H9 (cell line): ENCODE measurements at regions not wholly inside any gene's neighbourhood (a gene's known extent, or its start where the extent isn't known, plus 50 kb on each side); places are given as distances from the start of the nearest gene placed in this dataset.
A peak's percentile ranks its signal among the peaks of the same experiment; 100 is the strongest.

Experiments
- DNase-seq: peaks from one replicate; pipeline ENCODE4 v3.0.0-alpha.2; 2017
- H2AFZ ChIP-seq: one replicate; pipeline ENCODE4 v1.6.1; 2013; ENCODE audit warnings: mild to moderate bottlenecking, low read length, control low read depth, moderate library complexity
- H2AK5ac ChIP-seq: 2 replicates; pipeline ENCODE4 v1.6.1; 2013; ENCODE audit warnings: low read length, control low read depth, mixed read lengths; ENCODE audit not compliant: insufficient read length
- H2BK120ac ChIP-seq: one replicate; pipeline ENCODE4 v1.6.1; 2013; ENCODE audit warnings: low read depth, mild to moderate bottlenecking, low read length, control low read depth, inconsistent platforms; ENCODE audit not compliant: poor library complexity, severe bottlenecking
- H2BK12ac ChIP-seq: 2 replicates; pipeline ENCODE4 v1.6.1; 2013; ENCODE audit warnings: low read length, control low read depth, mixed read lengths, low read depth; ENCODE audit not compliant: insufficient read length
- H2BK15ac ChIP-seq: 2 replicates; pipeline ENCODE4 v1.6.1; 2013; ENCODE audit warnings: low read depth, low read length, control low read depth
- H2BK20ac ChIP-seq: one replicate; pipeline ENCODE4 v1.6.1; 2013; ENCODE audit warnings: low read depth, mild to moderate bottlenecking, low read length, control low read depth, inconsistent platforms; ENCODE audit not compliant: poor library complexity, severe bottlenecking
- H2BK5ac ChIP-seq: 2 replicates; pipeline ENCODE4 v1.6.1; 2013; ENCODE audit warnings: low read length, control low read depth, mixed read lengths; ENCODE audit not compliant: insufficient read length
- H3K14ac ChIP-seq: 2 replicates; pipeline ENCODE4 v1.6.1; 2013; ENCODE audit warnings: low read length, control low read depth; ENCODE audit not compliant: insufficient read depth
- H3K18ac ChIP-seq: 2 replicates; pipeline ENCODE4 v1.6.1; 2013; ENCODE audit warnings: low read depth, mild to moderate bottlenecking, mixed read lengths, low read length, control low read depth; ENCODE audit not compliant: insufficient read length
- H3K23ac ChIP-seq: 2 replicates; pipeline ENCODE4 v1.6.1; 2013; ENCODE audit warnings: low read length, control low read depth, mixed read lengths, low read depth; ENCODE audit not compliant: insufficient read length
- H3K23me2 ChIP-seq: 2 replicates; pipeline ENCODE4 v1.6.1; 2013; ENCODE audit warnings: low read depth, mild to moderate bottlenecking, mixed read lengths, low read length, control low read depth; ENCODE audit not compliant: insufficient read length, poor library complexity, severe bottlenecking
- H3K27ac ChIP-seq: 2 replicates; pipeline ENCODE4 v1.5.1; 2013; ENCODE audit warnings: low read length, control low read depth, mixed read lengths, low read depth; ENCODE audit not compliant: insufficient read length
- H3K27me3 ChIP-seq: 2 replicates; pipeline ENCODE4 v1.6.1; 2013; ENCODE audit warnings: low read length, control low read depth, inconsistent platforms; ENCODE audit not compliant: insufficient read depth
- H3K4ac ChIP-seq: 2 replicates; pipeline ENCODE4 v1.6.1; 2013; ENCODE audit warnings: low read depth, mild to moderate bottlenecking, control low read depth, inconsistent platforms, low read length, moderate library complexity
- H3K4me1 ChIP-seq: 2 replicates; pipeline ENCODE4 v1.6.1; 2013; ENCODE audit warnings: low read length, control low read depth, inconsistent platforms; ENCODE audit not compliant: insufficient read depth
- H3K4me2 ChIP-seq: 2 replicates; pipeline ENCODE4 v1.6.1; 2013; ENCODE audit warnings: low read length, control low read depth, mixed read lengths; ENCODE audit not compliant: insufficient read length, insufficient read depth
- H3K56ac ChIP-seq: 2 replicates; pipeline ENCODE4 v1.6.1; 2013; ENCODE audit warnings: low read depth, mild to moderate bottlenecking, mixed read lengths, low read length, control low read depth; ENCODE audit not compliant: insufficient read length
- H3K79me1 ChIP-seq: 2 replicates; pipeline ENCODE4 v1.6.1; 2013; ENCODE audit warnings: low read depth, mild to moderate bottlenecking, moderate library complexity, low read length, control low read depth, inconsistent platforms; ENCODE audit not compliant: insufficient read depth, poor library complexity, severe bottlenecking
- H3K79me2 ChIP-seq: 2 replicates; pipeline ENCODE4 v1.6.1; 2013; ENCODE audit warnings: low read length, control low read depth, inconsistent platforms; ENCODE audit not compliant: insufficient read depth
- H3K9ac ChIP-seq: 2 replicates; pipeline ENCODE4 v1.6.1; 2013; ENCODE audit warnings: low read length, control low read depth, mixed read lengths; ENCODE audit not compliant: insufficient read length; ENCODE audit errors: extremely low read depth
- H3K9me3 ChIP-seq: one replicate; pipeline ENCODE4 v1.6.1; 2013; ENCODE audit warnings: low read depth, low read length, inconsistent platforms; ENCODE audit not compliant: control insufficient read depth
- H3T11ph ChIP-seq: one replicate; pipeline ENCODE4 v1.6.1; 2013; ENCODE audit warnings: mild to moderate bottlenecking, low read length, control low read depth, inconsistent platforms
- H4K20me1 ChIP-seq: one replicate; pipeline ENCODE4 v1.6.1; 2013; ENCODE audit not compliant: control insufficient read depth, insufficient read length, insufficient read depth
- H4K5ac ChIP-seq: 2 replicates; pipeline ENCODE4 v1.6.1; 2013; ENCODE audit warnings: low read depth, mild to moderate bottlenecking, mixed read lengths, low read length, control low read depth; ENCODE audit not compliant: insufficient read length
- H4K8ac ChIP-seq: replicated peaks from 2 replicates; pipeline ENCODE4 v1.6.1; 2013; ENCODE audit warnings: low read length, control low read depth, mixed read lengths, low read depth; ENCODE audit not compliant: insufficient read length
- H4K91ac ChIP-seq: 2 replicates; pipeline ENCODE4 v1.6.1; 2013; ENCODE audit warnings: low read depth, mild to moderate bottlenecking, moderate library complexity, mixed read lengths, low read length, control low read depth; ENCODE audit not compliant: insufficient read length
- H3K27ac Mint-ChIP-seq, 3 experiments: 2 replicates in 2 of 3; 3 replicates in 1 of 3; pipeline ENCODE4 v1.8.0; 2020 to 2021; ENCODE audit warnings: mixed read lengths in 3 of 3, mild to moderate bottlenecking in 1 of 3, moderate library complexity in 1 of 3
- H3K27me3 Mint-ChIP-seq: 2 replicates; pipeline ENCODE4 v1.8.0; 2021; ENCODE audit warnings: low read depth, mild to moderate bottlenecking, moderate library complexity, mixed read lengths
- H3K36me3 Mint-ChIP-seq, 3 experiments: 2 replicates in 2 of 3; 3 replicates in 1 of 3; pipeline ENCODE4 v1.8.0; 2020 to 2021; ENCODE audit warnings: low read depth in 3 of 3, mixed read lengths in 3 of 3; ENCODE audit not compliant: insufficient read depth in 1 of 3
- H3K4me1 Mint-ChIP-seq, 2 experiments: 2 replicates each; pipeline ENCODE4 v1.8.0; 2020; ENCODE audit warnings: mixed read lengths in 2 of 2
- H3K4me3 Mint-ChIP-seq, 2 experiments: 2 replicates in 1 of 2; 3 replicates in 1 of 2; pipeline ENCODE4 v1.8.0; 2020 to 2021; ENCODE audit warnings: mild to moderate bottlenecking in 2 of 2, mixed read lengths in 2 of 2, moderate library complexity in 1 of 2
- H3K9me3 Mint-ChIP-seq, 2 experiments: 2 replicates in 1 of 2; 3 replicates in 1 of 2; pipeline ENCODE4 v1.8.0; 2020; ENCODE audit warnings: mild to moderate bottlenecking in 2 of 2, mixed read lengths in 2 of 2, moderate library complexity in 1 of 2
- WGBS: extraction: QIAGEN DNeasy Blood & Tissue Kit; methylation state at CpG from one replicate; pipeline ENCODE4 v1.1.7; 2013; ENCODE audit warnings: missing lambda C conversion rate, low lambda C conversion rate, mixed read lengths; ENCODE audit not compliant: insufficient read length; ENCODE audit errors: extremely low coverage; 5-methylcytosine and 5-hydroxymethylcytosine counted together
- TF ChIP-seq, protein P1 (sequence below): fragments of 200-600 bp; sonication (generic); conservative IDR thresholded peaks from 3 replicates; pipeline ENCODE4 v1.8.0; 2021; ENCODE audit warnings: antibody characterized with exemption, mild to moderate bottlenecking

DNA sequence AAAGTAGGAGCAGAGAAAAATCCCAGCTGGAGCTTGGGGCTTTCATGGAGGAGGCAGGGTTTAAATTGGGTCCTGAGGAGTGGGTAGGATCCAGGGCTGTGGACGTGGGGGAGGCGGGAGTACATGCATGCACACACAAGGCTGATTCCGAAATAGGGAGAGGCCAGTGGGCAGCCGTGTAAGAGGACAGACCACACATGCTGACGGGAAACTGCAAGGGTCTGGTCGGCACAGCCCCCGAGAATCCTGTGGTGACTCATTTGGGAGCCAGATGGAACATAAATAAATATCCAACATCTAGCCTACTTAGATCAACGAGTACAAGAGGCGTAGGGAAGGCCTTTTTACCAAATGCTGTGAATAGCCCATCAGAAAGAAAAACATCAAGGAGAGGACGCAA lies 216.3 kb upstream of the ZNF507 start:
- H3K4me2 ChIP-seq = no peak overlapping the region
- no peak overlapping the region for H2BK12ac ChIP-seq
- Mint-ChIP-seq H3K4me1 (peaks cover 3% of the 10 kb centered on the region in 2 experiments; a peak in 2 of 4 replicates), H3K27ac (no peak overlapping the region; a peak in 1 of 7 replicates), H3K9me3 (no peaks in the 10 kb centered on the region; a peak in 1 of 5 replicates), H3K27me3 (peaks cover 4% of the 10 kb centered on the region), H3K36me3 (no peaks in the 10 kb centered on the region), H3K4me3 (no peak overlapping the region)
- H4K91ac ChIP-seq = no peak overlapping the region
- H2BK15ac ChIP-seq = no peak overlapping the region
- no peak overlapping the region for H4K5ac ChIP-seq
- H3K27me3 ChIP-seq = no peaks in the 10 kb centered on the region
- H3K27ac ChIP-seq = no peak overlapping the region
- H3K23me2 ChIP-seq = no peaks in the 10 kb centered on the region
- H3K56ac ChIP-seq = no peak overlapping the region
- TF ChIP-seq, protein P1, sequence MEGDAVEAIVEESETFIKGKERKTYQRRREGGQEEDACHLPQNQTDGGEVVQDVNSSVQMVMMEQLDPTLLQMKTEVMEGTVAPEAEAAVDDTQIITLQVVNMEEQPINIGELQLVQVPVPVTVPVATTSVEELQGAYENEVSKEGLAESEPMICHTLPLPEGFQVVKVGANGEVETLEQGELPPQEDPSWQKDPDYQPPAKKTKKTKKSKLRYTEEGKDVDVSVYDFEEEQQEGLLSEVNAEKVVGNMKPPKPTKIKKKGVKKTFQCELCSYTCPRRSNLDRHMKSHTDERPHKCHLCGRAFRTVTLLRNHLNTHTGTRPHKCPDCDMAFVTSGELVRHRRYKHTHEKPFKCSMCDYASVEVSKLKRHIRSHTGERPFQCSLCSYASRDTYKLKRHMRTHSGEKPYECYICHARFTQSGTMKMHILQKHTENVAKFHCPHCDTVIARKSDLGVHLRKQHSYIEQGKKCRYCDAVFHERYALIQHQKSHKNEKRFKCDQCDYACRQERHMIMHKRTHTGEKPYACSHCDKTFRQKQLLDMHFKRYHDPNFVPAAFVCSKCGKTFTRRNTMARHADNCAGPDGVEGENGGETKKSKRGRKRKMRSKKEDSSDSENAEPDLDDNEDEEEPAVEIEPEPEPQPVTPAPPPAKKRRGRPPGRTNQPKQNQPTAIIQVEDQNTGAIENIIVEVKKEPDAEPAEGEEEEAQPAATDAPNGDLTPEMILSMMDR = no peak
- no peak for DNase-seq
- H2BK120ac ChIP-seq = no peak overlapping the region
- H3K9me3 ChIP-seq = no peaks in the 10 kb centered on the region
- no peak overlapping the region for H4K8ac ChIP-seq
- no peaks in the 10 kb centered on the region for H3K4me1 ChIP-seq
- no peak overlapping the region for H3K9ac ChIP-seq
- no peak overlapping the region for H3K18ac ChIP-seq
- H4K20me1 ChIP-seq = no peaks in the 10 kb centered on the region
- no peak overlapping the region for H2AFZ ChIP-seq
- no peak overlapping the region for H2BK5ac ChIP-seq
- H3T11ph ChIP-seq = no peak overlapping the region
- no peak overlapping the region for H3K4ac ChIP-seq
- H2BK20ac ChIP-seq = no peak overlapping the region
- H3K14ac ChIP-seq = peak overlapping the region; percentile 28; the same call in 1 of the 2 replicates
- H3K79me1 ChIP-seq = no peaks in the 10 kb centered on the region
- WGBS = no CpG with 5 or more reads among the region's 10 CpGs
- H2AK5ac ChIP-seq = no peak overlapping the region
- no peak overlapping the region for H3K23ac ChIP-seq
- H3K79me2 ChIP-seq = no peaks in the 10 kb centered on the region
